Tibial artery (tissue), 4 donors: ENCODE measurements at regions not wholly inside any gene's neighbourhood (a gene's known extent, or its start where the extent isn't known, plus 50 kb on each side); places are given as distances from the start of the nearest gene placed in this dataset.

Experiments used
- DNase-seq, 2 donors: peaks; one replicate each; pipeline ENCODE4 v3.0.0-alpha.2; 2019
- H3K27ac ChIP-seq, 2 donors: fragments of 200-600 bp; sonication (generic) in 1 of 2; 1 replicate in 1 of 2; 2 replicates in 1 of 2; pipeline ENCODE4 v1.5.1; 2018 to 2019; ENCODE audit warnings: mild to moderate bottlenecking in 1 of 2
- H3K27me3 ChIP-seq, 2 donors: fragments of 200-600 bp; sonication (generic) in 1 of 2; one replicate each; pipeline versions ENCODE4 v1.5.1 to v1.6.0; 2016 to 2019
- H3K36me3 ChIP-seq, 3 donors: fragments of 200-600 bp; sonication (generic) in 2 of 3; one replicate each; pipeline ENCODE4 v1.5.1; 2016 to 2019; ENCODE audit warnings: mild to moderate bottlenecking in 2 of 3
- H3K4me1 ChIP-seq, 4 donors: fragments of 200-600 bp; sonication (generic) in 2 of 4; 1 replicate in 3 of 4; 2 replicates in 1 of 4; pipeline ENCODE4 v1.5.1; 2016 to 2019
- H3K4me3 ChIP-seq, 2 donors: fragments of 200-600 bp; sonication (generic) in 1 of 2; 1 replicate in 1 of 2; 2 replicates in 1 of 2; pipeline ENCODE4 v1.5.1; 2018 to 2019; ENCODE audit warnings: mild to moderate bottlenecking in 2 of 2
- H3K9me3 ChIP-seq, 3 donors: fragments of 200-600 bp; sonication (generic) in 1 of 3; one replicate each; pipeline ENCODE4 v1.5.1; 2016 to 2019
- intact Hi-C: fragments of 100-400 bp; cut with DNase I; formaldehyde crosslinking; loops from one replicate; pipeline ENCODE4 v1.15.0; 2023; ENCODE audit warnings: low total_unique reads
- TF ChIP-seq, protein P1 (sequence below), 2 experiments: fragments of 200-600 bp in 1 of 2; fragments of 450-650 bp in 1 of 2; IDR thresholded peaks; one replicate each; pipeline ENCODE4 v1.5.1; 2017 to 2019; ENCODE audit warnings: antibody characterized with exemption in 2 of 2, mild to moderate bottlenecking in 1 of 2, moderate library complexity in 1 of 2

DNA sequence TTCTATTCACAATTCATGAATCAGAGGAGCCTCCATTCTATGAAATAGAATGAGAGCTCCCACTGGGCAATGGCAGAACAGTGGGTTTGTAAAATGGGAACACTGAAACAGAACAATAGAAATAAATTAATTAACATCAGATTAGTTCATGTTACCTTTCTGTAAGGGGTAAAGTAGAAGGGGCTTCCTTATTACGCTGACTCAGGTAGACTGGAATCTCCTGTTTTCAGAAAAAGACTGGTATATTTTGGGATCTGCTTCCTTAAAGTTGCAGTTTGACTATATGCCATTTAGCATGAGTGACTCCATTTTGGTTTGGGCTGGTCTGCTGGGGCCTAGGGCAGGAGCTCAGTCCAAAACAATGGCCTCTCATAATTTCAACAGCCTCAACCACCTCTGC is 52.8 kb upstream of the ZFAND3 start:
- intact Hi-C loops: no loop called here
- Histone ChIP-seq H3K4me3 (no peak overlapping the region), H3K36me3 (no peaks in the 10 kb centered on the region), H3K4me1 (no peaks in the 10 kb centered on the region), H3K27me3 (peaks cover 0 to 15% of the 10 kb centered on the region in 2 donors), H3K27ac (no peak overlapping the region), H3K9me3 (no peaks in the 10 kb centered on the region)
- no peak for DNase-seq
- TF ChIP-seq, protein P1, sequence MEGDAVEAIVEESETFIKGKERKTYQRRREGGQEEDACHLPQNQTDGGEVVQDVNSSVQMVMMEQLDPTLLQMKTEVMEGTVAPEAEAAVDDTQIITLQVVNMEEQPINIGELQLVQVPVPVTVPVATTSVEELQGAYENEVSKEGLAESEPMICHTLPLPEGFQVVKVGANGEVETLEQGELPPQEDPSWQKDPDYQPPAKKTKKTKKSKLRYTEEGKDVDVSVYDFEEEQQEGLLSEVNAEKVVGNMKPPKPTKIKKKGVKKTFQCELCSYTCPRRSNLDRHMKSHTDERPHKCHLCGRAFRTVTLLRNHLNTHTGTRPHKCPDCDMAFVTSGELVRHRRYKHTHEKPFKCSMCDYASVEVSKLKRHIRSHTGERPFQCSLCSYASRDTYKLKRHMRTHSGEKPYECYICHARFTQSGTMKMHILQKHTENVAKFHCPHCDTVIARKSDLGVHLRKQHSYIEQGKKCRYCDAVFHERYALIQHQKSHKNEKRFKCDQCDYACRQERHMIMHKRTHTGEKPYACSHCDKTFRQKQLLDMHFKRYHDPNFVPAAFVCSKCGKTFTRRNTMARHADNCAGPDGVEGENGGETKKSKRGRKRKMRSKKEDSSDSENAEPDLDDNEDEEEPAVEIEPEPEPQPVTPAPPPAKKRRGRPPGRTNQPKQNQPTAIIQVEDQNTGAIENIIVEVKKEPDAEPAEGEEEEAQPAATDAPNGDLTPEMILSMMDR (IDR thresholded peaks at IDR 0.05): no peak

DNA sequence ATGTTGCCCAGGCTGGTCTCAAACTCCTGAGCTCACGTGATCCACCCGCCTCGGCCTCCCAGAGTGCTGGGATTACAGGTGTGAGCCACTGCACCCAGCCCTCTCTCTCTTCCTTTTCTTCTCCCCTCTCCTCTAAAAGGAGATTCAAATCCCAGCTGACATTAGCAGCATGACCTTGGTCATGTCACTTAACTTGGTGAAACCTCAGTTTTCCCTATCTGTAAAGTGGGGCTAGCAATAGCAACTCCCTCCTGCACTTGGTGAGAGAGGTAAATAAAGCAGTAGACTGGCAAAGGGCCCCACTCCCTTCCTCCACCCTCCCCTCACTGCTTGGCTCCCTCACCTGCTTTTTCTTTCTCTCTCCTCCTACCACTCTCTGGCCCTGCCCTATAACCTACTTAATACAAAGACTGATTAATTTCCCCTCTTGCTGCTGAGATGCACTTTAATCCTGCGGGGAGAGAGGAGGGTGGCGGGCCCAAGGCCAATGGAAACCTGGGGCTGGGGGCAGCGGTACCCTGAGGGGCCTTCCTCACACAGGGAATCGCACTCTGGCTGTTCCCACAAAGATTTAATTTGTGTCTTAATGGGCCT is 54.2 kb upstream of the ZFAND3 start:
- DNase-seq: no peak
- TF ChIP-seq, protein P1 (IDR thresholded peaks at IDR 0.05): no peak
- Histone ChIP-seq H3K27ac (no peak overlapping the region), H3K4me3 (no peak overlapping the region), H3K27me3 (peaks cover 0 to 15% of the 10 kb centered on the region in 2 donors), H3K4me1 (no peaks in the 10 kb centered on the region), H3K36me3 (no peaks in the 10 kb centered on the region), H3K9me3 (no peaks in the 10 kb centered on the region)
- intact Hi-C loops: no loop called here

DNA sequence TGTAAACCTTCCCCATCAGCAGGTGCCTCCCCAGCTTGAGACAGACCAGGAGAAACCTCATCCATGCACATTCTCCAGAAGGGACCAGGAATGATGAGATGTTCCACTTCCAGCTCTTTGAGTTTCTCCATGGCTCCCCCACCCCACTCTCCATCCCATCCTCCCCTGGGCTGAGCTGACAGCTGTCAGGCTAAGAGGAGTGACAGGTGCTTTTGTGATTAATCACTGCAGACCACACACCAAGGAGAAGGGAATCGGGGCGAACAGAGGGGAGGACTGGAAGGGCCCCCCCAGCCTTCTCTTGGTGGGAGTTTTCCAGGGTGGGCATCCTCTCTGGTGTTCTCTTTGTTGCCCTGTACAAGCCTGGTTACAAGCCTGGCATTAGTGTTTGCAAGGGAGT is 56.1 kb upstream of the ZFAND3 start:
- Histone ChIP-seq H3K4me3 (no peak overlapping the region), H3K27me3 (peaks cover 0 to 12% of the 10 kb centered on the region in 2 donors), H3K27ac (no peak overlapping the region), H3K9me3 (no peaks in the 10 kb centered on the region), H3K4me1 (no peaks in the 10 kb centered on the region), H3K36me3 (no peaks in the 10 kb centered on the region)
- intact Hi-C loops: no loop called here
- TF ChIP-seq, protein P1 (IDR thresholded peaks at IDR 0.05): no peak
- no peak for DNase-seq

DNA sequence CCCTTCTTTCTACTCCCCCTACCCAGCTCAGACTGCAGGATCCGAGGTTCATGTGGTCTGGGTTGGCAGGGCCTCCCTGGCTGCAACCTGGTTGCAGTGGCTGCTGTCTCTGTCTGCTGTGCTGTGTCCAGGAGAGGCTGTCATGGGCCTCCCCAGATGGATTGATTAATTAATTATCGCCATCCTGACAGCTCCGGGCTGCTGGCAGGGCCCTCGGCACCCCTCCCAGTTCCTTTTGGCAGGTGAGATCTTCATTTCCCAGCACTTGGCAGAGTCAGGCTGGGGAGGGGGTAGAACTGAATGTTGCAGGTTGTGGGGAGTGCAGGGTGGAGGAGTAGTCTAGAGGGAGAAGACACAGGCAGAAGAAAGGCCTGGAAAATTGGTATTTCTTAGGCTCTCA is 56.7 kb upstream of the ZFAND3 start:
- no peaks in the 10 kb centered on the region for H3K36me3 ChIP-seq
- TF ChIP-seq, protein P1 (IDR thresholded peaks at IDR 0.05): no peak
- H3K4me3 ChIP-seq: no peak overlapping the region
- no peaks in the 10 kb centered on the region for H3K9me3 ChIP-seq
- intact Hi-C loops: no loop called here
- no peak for DNase-seq
- peaks cover 0 to 12% of the 10 kb centered on the region in 2 donors for H3K27me3 ChIP-seq
- no peak overlapping the region for H3K27ac ChIP-seq
- no peaks in the 10 kb centered on the region for H3K4me1 ChIP-seq

DNA sequence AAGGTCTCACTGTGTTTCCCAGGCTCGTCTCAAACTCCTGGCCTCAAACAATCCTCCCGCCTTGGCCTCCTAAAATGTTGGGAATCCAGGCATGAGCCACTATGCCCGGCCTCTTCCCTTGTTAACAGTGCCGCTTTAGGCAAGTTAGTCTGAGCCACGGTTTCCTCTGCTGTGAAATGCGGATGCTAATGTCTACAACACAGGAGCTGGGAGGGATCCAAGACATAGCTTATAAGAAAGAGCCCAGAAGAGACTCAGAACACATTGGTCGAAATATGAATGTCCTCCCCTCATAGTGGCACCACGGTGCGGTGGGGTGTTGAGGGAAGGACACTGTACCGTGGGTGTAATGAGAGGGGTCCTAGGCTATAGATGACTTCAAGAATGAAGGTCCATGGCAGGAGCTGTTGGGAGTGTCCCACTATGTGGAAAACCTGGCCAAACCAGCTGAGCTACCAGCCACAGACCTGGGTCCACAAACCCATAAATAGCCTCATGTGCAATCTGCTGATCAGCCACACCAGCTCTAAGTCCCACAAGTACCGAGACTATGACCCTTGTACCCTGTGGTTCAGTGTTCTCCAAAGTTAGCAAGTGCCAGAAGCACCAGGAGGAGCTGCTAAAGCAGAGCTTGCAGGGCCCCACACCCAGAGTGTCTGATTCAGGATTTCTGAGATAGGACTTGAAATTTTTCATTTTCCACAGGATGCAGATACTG is 57.8 kb upstream of the ZFAND3 start:
- TF ChIP-seq, protein P1 (IDR thresholded peaks at IDR 0.05): no peak
- no peaks in the 10 kb centered on the region for H3K36me3 ChIP-seq
- H3K4me3 ChIP-seq: no peak overlapping the region
- H3K27ac ChIP-seq: no peak overlapping the region
- H3K9me3 ChIP-seq: no peaks in the 10 kb centered on the region
- no peaks in the 10 kb centered on the region for H3K4me1 ChIP-seq
- intact Hi-C loops: no loop called here
- peaks cover 0 to 8% of the 10 kb centered on the region in 2 donors for H3K27me3 ChIP-seq
- no peak for DNase-seq
